ENCODE measurements at regions not wholly inside any gene's neighbourhood (a gene's known extent, or its start where the extent isn't known, plus 50 kb on each side); places are given as distances from the start of the nearest gene placed in this dataset.

GRCh38 chr2:57370882-57371585 lies 675.6 kb upstream of the VRK2 start:
- POLR2A ChIA-PET (ENCODE audit: partially characterized antibody), result no interaction called here
- Histone ChIP-seq H3K23ac (ENCODE audit: insufficient read length) (no peak overlapping the region), H4K20me1 (replicated peaks in 1 of 2; ENCODE audit: control insufficient read depth in 1 of 2, insufficient read depth in 2 of 2, low read length in 2 of 2) (no peaks in the 10 kb centered on the region), H3K4me3 (ENCODE audit: extremely low read depth in 1 of 4, insufficient read depth in 2 of 4, low read depth in 3 of 4, low read length in 4 of 4) (no peak overlapping the region), H2BK5ac (ENCODE audit: low read depth, low read length) (no peak overlapping the region), H3K79me2 (ENCODE audit: control insufficient read depth in 1 of 2, insufficient read depth in 2 of 2, low read length in 2 of 2) (no peaks in the 10 kb centered on the region), H3K9me3 (ENCODE audit: insufficient read depth in 2 of 2, low read depth in 1 of 2, low read length in 1 of 2) (no peaks in the 10 kb centered on the region), H2BK120ac (replicated peaks; ENCODE audit: low read depth, low read length) (no peak overlapping the region), H2BK15ac (ENCODE audit: low read length) (no peak overlapping the region), H3K4ac (replicated peaks; ENCODE audit: insufficient read length, low read depth, low read length) (no peak overlapping the region), H3K14ac (ENCODE audit: insufficient read length) (no peak overlapping the region), H3K56ac (replicated peaks; ENCODE audit: insufficient read length, low read depth, low read length) (no peak overlapping the region), H3K9ac (replicated peaks in 1 of 4; ENCODE audit: extremely low read depth in 1 of 4, low read depth in 3 of 4, low read length in 3 of 4) (no peak overlapping the region), H4K5ac (ENCODE audit: insufficient read length, low read depth, low read length) (no peak overlapping the region), H4K91ac (replicated peaks; ENCODE audit: insufficient read length, low read length) (no peak overlapping the region), H3K27ac (ENCODE audit: low read depth, low read length) (no peak overlapping the region), H3K18ac (ENCODE audit: extremely low read depth, low read length) (no peak overlapping the region), H2AK5ac (ENCODE audit: low read depth, low read length) (no peak overlapping the region), H3K4me1 (replicated peaks in 1 of 4; ENCODE audit: control insufficient read depth in 3 of 4, insufficient read depth in 4 of 4, low read length in 3 of 4) (no peaks in the 10 kb centered on the region), H2BK12ac (ENCODE audit: low read depth, low read length) (no peak overlapping the region), H3K23me2 (ENCODE audit: low read depth, low read length) (no peaks in the 10 kb centered on the region), H4K8ac (ENCODE audit: extremely low read depth, insufficient read depth, low read length) (no peak overlapping the region), H3K27me3 (replicated peaks in 1 of 4; ENCODE audit: control insufficient read depth in 3 of 4, extremely low read depth in 1 of 4, insufficient read depth in 3 of 4, low read length in 3 of 4) (no peaks in the 10 kb centered on the region), H2AFZ (ENCODE audit: low read length) (no peak overlapping the region), H3K4me2 (ENCODE audit: insufficient read depth in 1 of 2, low read depth in 2 of 2, low read length in 2 of 2) (no peak overlapping the region), H3K79me1 (ENCODE audit: low read depth, low read length) (no peaks in the 10 kb centered on the region), H3K36me3 (ENCODE audit: control insufficient read depth in 2 of 4, insufficient read depth in 4 of 4, low read length in 3 of 4) (no peaks in the 10 kb centered on the region), H2BK20ac (ENCODE audit: low read length) (no peak overlapping the region)
- WGBS, 2 experiments (ENCODE audit: extremely low coverage in 1 of 2, insufficient coverage in 1 of 2, insufficient read length in 1 of 2, insufficient replicate concordance in 2 of 2, low coverage in 1 of 2, low lambda C conversion rate in 2 of 2, missing lambda C conversion rate in 1 of 2), result 93% methylated on average over 3 of the region's 3 CpGs; no CpG with 5 or more reads in 1 of the 2 experiments
- no peak for TF ChIP-seq RBBP5 (IDR thresholded peaks at IDR 0.05; ENCODE audit: borderline replicate concordance, low read depth, low read length)
- no peak for TF ChIP-seq SP2 (IDR thresholded peaks at IDR 0.05; ENCODE audit: low read length)
- TF ChIP-seq NRF1 (IDR thresholded peaks at IDR 0.05; ENCODE audit: low read depth, low read length), result no peak
- TF ChIP-seq CREB1 (IDR thresholded peaks at IDR 0.05), result no peak
- no peak for TF ChIP-seq SP1 (IDR thresholded peaks at IDR 0.05; ENCODE audit: low read depth, low read length)
- TF ChIP-seq BRCA1 (IDR thresholded peaks at IDR 0.05; ENCODE audit: low read depth, low read length), result no peak
- no peak for TF ChIP-seq SRF (IDR thresholded peaks at IDR 0.05; ENCODE audit: low read depth, low read length)
- no peak for TF ChIP-seq GABPA (IDR thresholded peaks at IDR 0.05; ENCODE audit: borderline replicate concordance, insufficient read depth, low read length)
- no peak for TF ChIP-seq POLR2A (IDR thresholded peaks at IDR 0.05; ENCODE audit: control extremely low read depth in 1 of 2, low read depth in 2 of 2, low read length in 2 of 2)
- TF ChIP-seq CTBP2 (IDR thresholded peaks at IDR 0.05; ENCODE audit: borderline replicate concordance, insufficient read depth, insufficient read length, low read length), result no peak
- TF ChIP-seq EZH2 (IDR thresholded peaks at IDR 0.05; ENCODE audit: low read depth, low read length, severe bottlenecking), result no peak
- no peak for TF ChIP-seq POU5F1 (IDR thresholded peaks at IDR 0.05; ENCODE audit: low read depth, low read length)
- no peak for TF ChIP-seq TEAD4 (IDR thresholded peaks at IDR 0.05; ENCODE audit: low read depth, low read length)
- no peak for TF ChIP-seq E2F6 (IDR thresholded peaks at IDR 0.05)
- no peak for TF ChIP-seq MAFK (IDR thresholded peaks at IDR 0.05; ENCODE audit: low read depth, low read length)
- no peak for DNase-seq (ENCODE audit: low read depth in 1 of 2, low spot score in 2 of 2)
- CTCF ChIA-PET (ENCODE audit: partially characterized antibody), result interaction anchor here (0.5 to 0.6 kb wide), 2 partner anchors 512 to 546 kb away, joined by 3 read pairs; no protein-coding TSS in a partner anchor
- no peak for FAIRE-seq

Measured in H1 (cell line).